OCI-LY7 (cell line): ENCODE measurements at regions not wholly inside any gene's neighbourhood (a gene's known extent, or its start where the extent isn't known, plus 50 kb on each side); places are given as distances from the start of the nearest gene placed in this dataset.

ENCODE experiments used
- EZH2phosphoT487 ChIP-seq: fragments of 200-600 bp; sonication (generic); IDR thresholded peaks from 2 replicates; pipeline ENCODE4 v1.6.1; 2018; ENCODE audit warnings: low read depth, borderline replicate concordance, mild to moderate bottlenecking, mixed run types, antibody characterized with exemption, low read length, moderate library complexity, mixed read lengths
- TF ChIP-seq, protein P1 (sequence below): fragments of 200-600 bp; sonication (generic); conservative IDR thresholded peaks from 2 replicates; pipeline ENCODE4 v1.5.1; 2014; ENCODE audit warnings: mild to moderate bottlenecking, antibody characterized with exemption, low read length, moderate library complexity, mixed read lengths

DNA sequence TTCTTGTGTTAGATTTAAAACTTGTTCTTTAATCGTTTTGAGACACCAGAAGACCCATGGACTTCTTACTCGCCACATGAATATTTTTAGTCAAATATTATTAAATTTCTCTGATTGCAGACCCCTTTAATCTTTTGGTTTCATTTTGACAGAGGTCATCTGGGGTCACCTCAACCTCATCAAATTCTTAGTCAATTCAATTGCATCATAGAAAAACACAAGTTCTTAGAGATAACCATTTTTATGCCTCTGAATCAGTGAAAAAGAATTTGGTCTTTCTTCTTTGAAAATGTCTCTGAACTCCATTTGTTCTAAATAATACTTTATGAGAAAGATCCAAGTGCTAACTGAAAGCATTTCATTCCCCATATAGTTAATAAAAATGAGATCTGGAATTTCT is 55.2 kb upstream of the CBLN4 start:
- TF ChIP-seq, protein P1, sequence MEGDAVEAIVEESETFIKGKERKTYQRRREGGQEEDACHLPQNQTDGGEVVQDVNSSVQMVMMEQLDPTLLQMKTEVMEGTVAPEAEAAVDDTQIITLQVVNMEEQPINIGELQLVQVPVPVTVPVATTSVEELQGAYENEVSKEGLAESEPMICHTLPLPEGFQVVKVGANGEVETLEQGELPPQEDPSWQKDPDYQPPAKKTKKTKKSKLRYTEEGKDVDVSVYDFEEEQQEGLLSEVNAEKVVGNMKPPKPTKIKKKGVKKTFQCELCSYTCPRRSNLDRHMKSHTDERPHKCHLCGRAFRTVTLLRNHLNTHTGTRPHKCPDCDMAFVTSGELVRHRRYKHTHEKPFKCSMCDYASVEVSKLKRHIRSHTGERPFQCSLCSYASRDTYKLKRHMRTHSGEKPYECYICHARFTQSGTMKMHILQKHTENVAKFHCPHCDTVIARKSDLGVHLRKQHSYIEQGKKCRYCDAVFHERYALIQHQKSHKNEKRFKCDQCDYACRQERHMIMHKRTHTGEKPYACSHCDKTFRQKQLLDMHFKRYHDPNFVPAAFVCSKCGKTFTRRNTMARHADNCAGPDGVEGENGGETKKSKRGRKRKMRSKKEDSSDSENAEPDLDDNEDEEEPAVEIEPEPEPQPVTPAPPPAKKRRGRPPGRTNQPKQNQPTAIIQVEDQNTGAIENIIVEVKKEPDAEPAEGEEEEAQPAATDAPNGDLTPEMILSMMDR = no peak
- TF ChIP-seq EZH2phosphoT487 = no peak
